Epithelial cell of proximal tubule (primary cell): ENCODE measurements at regions not wholly inside any gene's neighbourhood (a gene's known extent, or its start where the extent isn't known, plus 50 kb on each side); places are given as distances from the start of the nearest gene placed in this dataset.

ENCODE experiments used
- DNase-seq: peaks from one replicate; pipeline ENCODE4 v3.0.0-alpha.2; 2011; ENCODE audit warnings: low read depth
- H3K4me3 ChIP-seq: 2 replicates; pipeline ENCODE4 v1.5.1; 2011; ENCODE audit warnings: low read depth, mild to moderate bottlenecking, low read length
- CTCF ChIP-seq: conservative IDR thresholded peaks from 2 replicates; pipeline ENCODE4 v1.5.1; 2012; ENCODE audit warnings: low read depth, mild to moderate bottlenecking, low read length

- H3K4me3 ChIP-seq: no peak overlapping the region
- no peak for TF ChIP-seq CTCF
- no peak for DNase-seq
Observed at GRCh38 chr10:33112831-33113455, 154.9 kb upstream of the ITGB1 start.

GRCh38 chr10:33111488-33112051 is 153.5 kb upstream of the ITGB1 start:
- no peak overlapping the region for H3K4me3 ChIP-seq
- DNase-seq: no peak
- TF ChIP-seq CTCF: no peak

- no peak for TF ChIP-seq CTCF
- no peak for DNase-seq
Observed at GRCh38 chr10:33109788-33110469, 151.9 kb upstream of the ITGB1 start.

GRCh38 chr10:33109384-33109783 is 151.4 kb upstream of the ITGB1 start:
- TF ChIP-seq CTCF: no peak
- H3K4me3 ChIP-seq: no peak overlapping the region
- DNase-seq: no peak

More at GRCh38 chr10:33109788-33110469, 151.9 kb upstream of the ITGB1 start:
- H3K4me3 ChIP-seq: no peak overlapping the region

GRCh38 chr10:33107953-33108352 is 149.9 kb upstream of the ITGB1 start:
- DNase-seq: no peak
- no peak for TF ChIP-seq CTCF
- no peak overlapping the region for H3K4me3 ChIP-seq

GRCh38 chr10:33106767-33107166 is 148.7 kb upstream of the ITGB1 start:
- DNase-seq: no peak
- no peak overlapping the region for H3K4me3 ChIP-seq
- no peak for TF ChIP-seq CTCF
